ENCODE measurements at regions not wholly inside any gene's neighbourhood (a gene's known extent, or its start where the extent isn't known, plus 50 kb on each side); places are given as distances from the start of the nearest gene placed in this dataset.
A peak's percentile ranks its signal among the peaks of the same experiment; 100 is the strongest.

DNA sequence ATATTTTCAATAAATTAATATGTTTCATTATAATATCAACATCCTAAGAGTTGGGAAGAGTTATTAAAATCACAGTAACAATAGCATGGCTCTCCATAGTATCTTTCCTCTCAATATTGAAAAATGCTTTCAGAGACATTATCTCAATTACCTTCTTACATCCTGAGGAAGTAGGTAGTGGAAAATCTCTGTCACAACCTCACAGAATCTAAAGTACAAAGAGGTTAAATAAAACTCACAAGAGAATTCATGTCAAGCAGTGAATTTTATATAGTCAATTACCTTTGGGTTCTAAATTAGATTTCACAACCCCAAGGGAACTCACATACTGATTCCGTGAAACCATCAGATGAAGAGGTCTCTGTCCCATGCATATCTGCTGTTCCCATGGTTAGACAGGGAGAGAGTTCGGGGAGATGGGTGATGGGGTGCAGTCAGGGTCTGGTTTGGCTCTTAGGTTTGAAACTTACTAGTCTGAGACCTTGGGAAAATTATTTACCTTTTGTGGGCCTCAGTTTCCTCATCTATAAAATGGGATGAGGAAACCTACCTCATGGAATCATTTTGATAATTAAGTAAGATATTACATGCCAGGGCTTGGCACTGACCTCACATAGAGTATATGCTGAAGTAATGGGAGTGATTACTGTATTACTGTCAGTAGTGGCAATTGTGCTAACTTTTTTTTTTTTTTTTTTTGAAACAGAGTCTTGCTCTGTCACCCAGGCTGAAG is 74.0 kb upstream of the SNX9 start:
- CTCF ChIA-PET (ENCODE audit: low intra/inter-chr PET ratio): no interaction called here
- POLR2A ChIA-PET: no interaction called here
- FAIRE-seq (no peak), ATAC-seq (no peak), DNase-seq (ENCODE audit: extremely low read depth in 1 of 4, low spot score in 3 of 4) (no peak)
- BruUV-seq (replicated peaks): no TSS peak
- H3K4me3 ChIP-seq: no peak overlapping the region
- TF ChIP-seq BCOR (IDR thresholded peaks at IDR 0.05) (peak; percentile 89), RBM25 (IDR thresholded peaks at IDR 0.05; ENCODE audit: low read depth, low read length, severe bottlenecking) (peak; percentile 87), NFIX (CRISPR knock-in tag; IDR thresholded peaks at IDR 0.05; ENCODE audit: low read depth) (no peak), HDAC2 (IDR thresholded peaks at IDR 0.05) (peak; percentile 37; the same call in 1 of the 2 replicates), ADNP (tag; IDR thresholded peaks at IDR 0.05) (peak; percentile 65; the same call in 1 of the 2 replicates), KDM1A (IDR thresholded peaks at IDR 0.05) (peak; percentile 42 to 48; a peak in 1 of 4 replicates)
- TF ChIP-seq, protein P1, sequence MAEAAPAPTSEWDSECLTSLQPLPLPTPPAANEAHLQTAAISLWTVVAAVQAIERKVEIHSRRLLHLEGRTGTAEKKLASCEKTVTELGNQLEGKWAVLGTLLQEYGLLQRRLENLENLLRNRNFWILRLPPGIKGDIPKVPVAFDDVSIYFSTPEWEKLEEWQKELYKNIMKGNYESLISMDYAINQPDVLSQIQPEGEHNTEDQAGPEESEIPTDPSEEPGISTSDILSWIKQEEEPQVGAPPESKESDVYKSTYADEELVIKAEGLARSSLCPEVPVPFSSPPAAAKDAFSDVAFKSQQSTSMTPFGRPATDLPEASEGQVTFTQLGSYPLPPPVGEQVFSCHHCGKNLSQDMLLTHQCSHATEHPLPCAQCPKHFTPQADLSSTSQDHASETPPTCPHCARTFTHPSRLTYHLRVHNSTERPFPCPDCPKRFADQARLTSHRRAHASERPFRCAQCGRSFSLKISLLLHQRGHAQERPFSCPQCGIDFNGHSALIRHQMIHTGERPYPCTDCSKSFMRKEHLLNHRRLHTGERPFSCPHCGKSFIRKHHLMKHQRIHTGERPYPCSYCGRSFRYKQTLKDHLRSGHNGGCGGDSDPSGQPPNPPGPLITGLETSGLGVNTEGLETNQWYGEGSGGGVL (CRISPR knock-in tag; IDR thresholded peaks at IDR 0.05): no peak
- H3K79me2 ChIP-seq (ENCODE audit: control insufficient read depth, insufficient read depth, low read length): no peaks in the 10 kb centered on the region
- no peak overlapping the region for H2AFZ ChIP-seq (ENCODE audit: low read depth, low read length)
- H3K9ac ChIP-seq (ENCODE audit: insufficient read depth in 1 of 2, low read depth in 2 of 2, low read length in 2 of 2): no peak overlapping the region
- no peaks in the 10 kb centered on the region; the same call in 1 of the 2 replicates for H3K9me3 ChIP-seq (replicated peaks; ENCODE audit: control insufficient read depth, insufficient read depth, low read depth, low read length)
- no peaks in the 10 kb centered on the region for H3K9me1 ChIP-seq (ENCODE audit: control insufficient read depth, insufficient read depth, low read length)
- H3K4me2 ChIP-seq (ENCODE audit: insufficient read depth, low read length): no peak overlapping the region
- H4K20me1 ChIP-seq (replicated peaks; ENCODE audit: control insufficient read depth, insufficient read depth, low read length): no peaks in the 10 kb centered on the region
- H3K27me3 ChIP-seq (ENCODE audit: control insufficient read depth in 2 of 2, insufficient read depth in 2 of 2, low read length in 2 of 2): no peaks in the 10 kb centered on the region
- in situ Hi-C loops (cut with MboI) (no loop called here), intact Hi-C loops (cut with micrococcal nuclease) (no loop called here)
- H3K36me3 ChIP-seq (ENCODE audit: control insufficient read depth, insufficient read depth, low read length): no peaks in the 10 kb centered on the region
- H3K4me1 ChIP-seq (replicated peaks in 1 of 2; ENCODE audit: control insufficient read depth in 2 of 2, insufficient read depth in 2 of 2, low read length in 2 of 2): peaks cover 0 to 13% of the 10 kb centered on the region in 2 experiments; a peak in 4 of 5 replicates
- 42% methylated on average over 2 of the region's 2 CpGs for WGBS (ENCODE audit: insufficient coverage, low coverage, missing lambda C conversion rate)
- no peak overlapping the region for H3K27ac ChIP-seq (ENCODE audit: extremely low read depth, low read depth, low read length)

Measured in K562 (cell line).